Upper lobe of left lung (tissue), 4 donors: ENCODE measurements at regions not wholly inside any gene's neighbourhood (a gene's known extent, or its start where the extent isn't known, plus 50 kb on each side); places are given as distances from the start of the nearest gene placed in this dataset.

Experiments used
- CTCF ChIP-seq, 6 experiments: fragments of 450-650 bp in 4 of 6; fragments of 200-600 bp in 2 of 6; sonication (generic) in 2 of 6; IDR thresholded peaks; one replicate each; pipeline ENCODE4 v1.5.1; 2016 to 2019; ENCODE audit warnings: antibody characterized with exemption in 6 of 6
- EP300 ChIP-seq, 4 donors: sonication (generic); formaldehyde crosslinking; IDR thresholded peaks; one replicate each; pipeline ENCODE4 v1.5.1; 2017; ENCODE audit warnings: antibody characterized with exemption in 4 of 4, control low read depth in 2 of 4
- POLR2A ChIP-seq, 4 donors: fragments of 450-650 bp; IDR thresholded peaks; one replicate each; pipeline ENCODE4 v1.5.1; 2016 to 2017; ENCODE audit warnings: antibody characterized with exemption in 4 of 4, mild to moderate bottlenecking in 2 of 4

GRCh38 chr5:60415443-60415842 lies 284.5 kb downstream of the DEPDC1B start:
- TF ChIP-seq EP300 (IDR thresholded peaks at IDR 0.05) (no peak), CTCF (IDR thresholded peaks at IDR 0.05) (no peak), POLR2A (IDR thresholded peaks at IDR 0.05) (no peak)
